ENCODE measurements at regions not wholly inside any gene's neighbourhood (a gene's known extent, or its start where the extent isn't known, plus 50 kb on each side); places are given as distances from the start of the nearest gene placed in this dataset.

DNA sequence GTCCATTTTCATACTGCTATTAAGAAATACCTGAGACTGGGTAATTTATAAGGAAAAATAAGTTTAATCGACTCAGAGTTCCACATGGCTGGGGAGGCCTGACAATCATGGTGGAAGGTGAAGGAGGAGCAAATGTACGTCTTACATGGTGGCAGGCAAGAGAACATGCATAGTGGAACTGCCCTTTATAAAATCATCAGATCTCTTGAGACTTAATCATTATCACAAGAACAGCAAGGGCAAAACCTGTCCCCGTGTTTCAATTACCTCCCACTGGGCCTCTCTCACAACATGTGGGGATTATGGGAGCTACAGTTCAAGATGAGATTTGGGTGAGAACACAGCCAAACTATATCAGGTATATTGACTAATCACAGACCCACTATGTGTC lies 370.2 kb upstream of the USP24 start:
- ChIA-PET POLR2A (ENCODE audit: low non-redundant PET) (no interaction called here), CTCF (no interaction called here)
- TF ChIP-seq, protein P1, sequence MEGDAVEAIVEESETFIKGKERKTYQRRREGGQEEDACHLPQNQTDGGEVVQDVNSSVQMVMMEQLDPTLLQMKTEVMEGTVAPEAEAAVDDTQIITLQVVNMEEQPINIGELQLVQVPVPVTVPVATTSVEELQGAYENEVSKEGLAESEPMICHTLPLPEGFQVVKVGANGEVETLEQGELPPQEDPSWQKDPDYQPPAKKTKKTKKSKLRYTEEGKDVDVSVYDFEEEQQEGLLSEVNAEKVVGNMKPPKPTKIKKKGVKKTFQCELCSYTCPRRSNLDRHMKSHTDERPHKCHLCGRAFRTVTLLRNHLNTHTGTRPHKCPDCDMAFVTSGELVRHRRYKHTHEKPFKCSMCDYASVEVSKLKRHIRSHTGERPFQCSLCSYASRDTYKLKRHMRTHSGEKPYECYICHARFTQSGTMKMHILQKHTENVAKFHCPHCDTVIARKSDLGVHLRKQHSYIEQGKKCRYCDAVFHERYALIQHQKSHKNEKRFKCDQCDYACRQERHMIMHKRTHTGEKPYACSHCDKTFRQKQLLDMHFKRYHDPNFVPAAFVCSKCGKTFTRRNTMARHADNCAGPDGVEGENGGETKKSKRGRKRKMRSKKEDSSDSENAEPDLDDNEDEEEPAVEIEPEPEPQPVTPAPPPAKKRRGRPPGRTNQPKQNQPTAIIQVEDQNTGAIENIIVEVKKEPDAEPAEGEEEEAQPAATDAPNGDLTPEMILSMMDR (conservative IDR thresholded peaks at IDR 0.05; ENCODE audit: low read depth), result no peak
- no peak for DNase-seq (ENCODE audit: low spot score)
- no peak overlapping the region for H3K27ac ChIP-seq

DNA sequence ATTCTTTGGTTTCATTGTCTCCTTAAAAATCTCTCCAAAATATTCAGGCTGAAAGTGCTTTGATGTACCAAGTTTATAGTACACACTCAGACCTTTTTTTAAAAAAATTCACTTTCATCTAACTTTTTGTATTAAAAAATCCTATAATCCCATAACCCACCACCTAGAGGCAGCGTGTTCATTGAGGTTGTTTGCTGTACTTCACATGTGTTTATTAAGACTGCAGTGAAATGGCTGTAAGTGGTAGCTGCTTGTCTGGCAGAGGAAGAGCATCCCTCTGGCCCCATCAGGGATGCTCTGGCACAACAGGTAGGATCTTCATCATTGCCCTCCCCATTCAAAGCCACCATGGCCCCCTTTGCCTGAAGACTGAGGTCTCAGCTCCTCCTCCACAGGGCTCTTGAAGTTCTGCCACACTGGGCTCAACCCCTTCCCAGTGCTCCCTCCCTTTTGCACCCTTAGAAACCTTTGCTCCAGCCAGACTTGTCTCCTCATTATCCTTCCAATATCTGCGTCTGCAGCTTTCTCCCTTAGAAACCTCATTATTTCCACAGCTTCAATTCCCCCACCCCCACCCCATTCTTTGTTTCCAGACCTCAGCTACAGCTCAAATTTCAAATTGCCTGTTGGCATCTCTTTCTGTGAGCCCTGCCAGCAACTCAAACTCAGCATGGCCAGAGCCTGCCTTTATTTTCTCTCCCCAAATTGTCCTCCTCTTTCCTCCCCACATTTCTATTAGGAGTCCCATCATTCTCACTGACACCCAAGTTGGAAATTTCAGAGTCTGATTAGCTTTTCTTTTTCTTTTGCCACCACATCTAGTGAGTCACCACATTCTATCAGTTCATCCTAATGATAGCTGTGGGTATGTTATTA lies 369.6 kb upstream of the USP24 start:
- POLR2A ChIA-PET (ENCODE audit: low non-redundant PET), result no interaction called here
- peak overlapping the region; percentile 73 for H3K27ac ChIP-seq
- CTCF ChIA-PET, result no interaction called here
- no peak for DNase-seq (ENCODE audit: low spot score)
- TF ChIP-seq, protein P1 (conservative IDR thresholded peaks at IDR 0.05; ENCODE audit: low read depth), result no peak

DNA sequence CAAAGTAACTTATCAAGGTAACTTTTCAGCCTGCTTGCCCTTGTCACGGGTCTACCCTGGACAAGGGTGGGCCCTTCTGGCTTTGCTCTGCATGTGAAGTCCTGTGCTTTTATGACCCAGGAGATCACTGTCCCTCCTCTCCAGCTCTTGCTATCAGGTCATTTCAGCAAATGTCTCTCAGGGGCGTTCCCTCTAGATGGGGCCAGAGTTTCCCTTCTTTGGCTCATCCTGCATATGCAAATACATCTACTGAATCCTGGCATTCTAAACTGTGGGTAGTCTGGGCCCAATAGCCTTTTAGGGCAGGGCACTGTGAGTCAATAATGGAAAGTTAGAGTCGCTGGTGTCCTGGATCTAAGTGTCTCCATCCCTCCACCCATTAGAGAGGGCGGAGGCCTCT lies 366.9 kb upstream of the USP24 start:
- ChIA-PET CTCF (interaction anchor here (0.6 to 0.7 kb wide), 3 partner anchors 354 to 719 kb away, joined by 3 to 4 read pairs (median 3); no protein-coding TSS in a partner anchor), POLR2A (ENCODE audit: low non-redundant PET) (no interaction called here)
- TF ChIP-seq, protein P1 (conservative IDR thresholded peaks at IDR 0.05; ENCODE audit: low read depth), result no peak
- peak overlapping the region; percentile 86 for H3K27ac ChIP-seq
- DNase-seq (ENCODE audit: low spot score), result no peak

DNA sequence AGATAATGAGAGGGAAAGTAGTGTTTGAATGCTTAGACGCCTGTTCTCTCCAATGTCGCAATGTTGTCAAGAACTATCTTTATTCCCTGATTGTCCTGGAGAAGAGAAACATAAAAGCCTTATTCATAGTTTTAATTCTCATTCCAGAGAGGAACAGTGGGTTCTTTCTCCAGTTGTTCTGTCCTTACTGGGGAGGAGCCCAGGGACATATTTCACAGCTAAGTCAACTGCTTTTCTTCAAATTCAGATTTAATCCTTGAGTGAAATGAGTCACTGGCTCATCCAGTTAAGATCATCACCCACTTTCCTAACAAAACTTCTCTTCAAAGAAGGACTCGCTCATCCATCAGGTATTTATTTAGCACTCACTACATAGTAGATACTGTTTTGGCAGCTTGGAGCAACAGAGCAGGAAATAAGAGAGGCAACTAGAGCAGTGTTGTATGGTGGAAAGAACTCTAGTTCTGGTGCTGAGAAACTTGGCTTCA lies 365.7 kb upstream of the USP24 start:
- H3K27ac ChIP-seq, result peak overlapping the region; percentile 86
- TF ChIP-seq, protein P1 (conservative IDR thresholded peaks at IDR 0.05; ENCODE audit: low read depth), result no peak
- CTCF ChIA-PET, result no interaction called here
- POLR2A ChIA-PET (ENCODE audit: low non-redundant PET), result no interaction called here
- DNase-seq (ENCODE audit: low spot score), result peak; percentile 62

DNA sequence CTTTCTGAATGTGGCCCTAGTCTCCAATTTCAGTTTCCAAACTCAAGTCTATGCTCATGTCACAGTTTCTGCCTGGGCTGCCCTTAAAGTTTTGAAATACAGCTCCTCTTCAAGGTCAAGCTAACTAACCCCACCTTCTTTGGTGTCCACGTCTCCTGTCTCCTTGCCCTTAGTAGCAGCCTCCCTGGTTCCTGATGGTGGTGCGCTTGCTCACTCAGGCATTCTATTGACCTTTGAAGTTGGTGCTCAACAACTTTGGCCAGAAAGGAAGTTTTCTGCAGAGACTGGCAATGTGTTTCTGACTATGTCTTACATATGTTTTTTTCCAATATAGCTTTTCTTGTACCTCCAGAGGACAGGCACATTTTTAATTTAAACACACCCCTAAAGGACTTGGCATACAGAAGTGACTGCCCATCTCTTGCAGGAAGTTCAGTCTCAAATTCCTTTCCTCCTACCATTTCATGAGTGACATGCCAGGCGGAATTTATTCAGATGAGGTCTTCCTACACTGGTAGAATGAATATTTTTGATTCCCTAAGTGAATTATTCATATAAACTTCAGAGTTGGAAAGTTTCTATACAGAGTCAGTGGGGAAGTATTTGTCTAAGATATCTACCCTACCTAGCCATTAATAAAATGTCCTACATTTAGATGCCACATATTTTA lies 364.3 kb upstream of the USP24 start:
- TF ChIP-seq, protein P1 (conservative IDR thresholded peaks at IDR 0.05; ENCODE audit: low read depth), result no peak
- DNase-seq (ENCODE audit: low spot score), result no peak
- POLR2A ChIA-PET (ENCODE audit: low non-redundant PET), result no interaction called here
- H3K27ac ChIP-seq, result no peak overlapping the region
- CTCF ChIA-PET, result no interaction called here

DNA sequence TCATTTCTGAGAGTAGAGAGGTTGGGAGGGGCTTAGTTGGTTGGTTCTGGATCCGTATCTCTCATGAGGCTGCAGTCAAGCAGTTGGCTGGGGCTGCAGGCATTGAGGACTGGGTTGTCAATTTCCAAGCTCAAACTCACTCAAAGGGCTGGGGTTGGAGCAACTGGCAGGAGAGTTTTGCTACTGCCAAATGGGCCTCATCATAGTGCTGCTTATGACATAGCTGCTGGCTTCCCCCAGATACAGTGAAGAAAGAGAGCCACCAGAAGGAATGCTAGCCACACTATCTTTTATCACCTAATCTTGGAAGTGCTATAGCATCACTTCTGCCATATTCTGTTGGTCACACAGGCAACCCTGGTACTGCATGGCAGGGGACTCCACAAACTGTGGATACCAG lies 363.5 kb upstream of the USP24 start:
- ChIA-PET POLR2A (ENCODE audit: low non-redundant PET) (no interaction called here), CTCF (no interaction called here)
- TF ChIP-seq, protein P1 (conservative IDR thresholded peaks at IDR 0.05; ENCODE audit: low read depth), result no peak
- DNase-seq (ENCODE audit: low spot score), result no peak
- H3K27ac ChIP-seq, result no peak overlapping the region

Measured in RWPE1 (cell line).